OCI-LY7 (cell line): ENCODE measurements at regions not wholly inside any gene's neighbourhood (a gene's known extent, or its start where the extent isn't known, plus 50 kb on each side); places are given as distances from the start of the nearest gene placed in this dataset.

Experiments
- BruUV-seq: library from RNA; stranded (reverse); fragments of 400-500 nt; replicated peaks from 2 replicates; lab custom pipeline; 2021; lab: Mats Ljungman, UMichigan
- CTCF ChIA-PET: fragments of 300-600 bp; sonication (Branson Sonifier 250); formaldehyde crosslinking; loops from one replicate; lab custom pipeline; 2022; ENCODE audit warnings: antibody characterized with exemption; ENCODE audit not compliant: unreplicated experiment; lab: Charles Lee
- POLR2A ChIA-PET: fragments of 300-600 bp; sonication (Branson Sonifier 250); formaldehyde crosslinking; loops from one replicate; lab custom pipeline; 2022; ENCODE audit warnings: antibody characterized with exemption; lab: Charles Lee
- DNase-seq: peaks from one replicate; pipeline ENCODE4 v3.0.0-alpha.2; 2015; ENCODE audit warnings: low spot score
- H2AFZ ChIP-seq: fragments of 200-600 bp; sonication (generic), shearing (Covaris generic); 2 replicates; pipeline ENCODE4 v1.6.1; 2014; ENCODE audit warnings: mild to moderate bottlenecking, antibody characterized with exemption, low read length, moderate library complexity
- H3K27ac ChIP-seq: fragments of 200-600 bp; sonication (generic); 2 replicates; pipeline ENCODE4 v1.5.1; 2014; ENCODE audit warnings: mixed run types, low read depth, mild to moderate bottlenecking, moderate library complexity, low read length, inconsistent platforms; ENCODE audit not compliant: poor library complexity, severe bottlenecking
- H3K36me3 ChIP-seq: fragments of 200-600 bp; sonication (generic); 2 replicates; pipeline ENCODE4 v1.6.1; 2014; ENCODE audit warnings: mild to moderate bottlenecking, antibody characterized with exemption, low read length, moderate library complexity, mixed read lengths; ENCODE audit not compliant: insufficient read depth
- H3K4me1 ChIP-seq: fragments of 200-600 bp; sonication (generic); 2 replicates; pipeline ENCODE4 v1.5.1; 2014; ENCODE audit warnings: mild to moderate bottlenecking, low read length; ENCODE audit not compliant: insufficient read depth, poor library complexity, severe bottlenecking
- H3K4me2 ChIP-seq: fragments of 200-600 bp; sonication (generic); 2 replicates; pipeline ENCODE4 v1.6.1; 2014; ENCODE audit warnings: mild to moderate bottlenecking, low read length
- H3K4me3 ChIP-seq: fragments of 200-600 bp; sonication (generic); 2 replicates; pipeline ENCODE4 v1.5.1; 2014; ENCODE audit warnings: mild to moderate bottlenecking, low read depth, low read length; ENCODE audit not compliant: poor library complexity, severe bottlenecking
- H3K79me2 ChIP-seq: fragments of 200-600 bp; sonication (generic); 2 replicates; pipeline ENCODE4 v1.6.1; 2016; ENCODE audit warnings: low read depth, mild to moderate bottlenecking, low read length, moderate library complexity, mixed read lengths; ENCODE audit not compliant: insufficient read depth
- H3K9me2 ChIP-seq: fragments of 200-600 bp; sonication (generic); 2 replicates; pipeline ENCODE4 v1.6.1; 2016; ENCODE audit warnings: mild to moderate bottlenecking, low read length, mixed read lengths; ENCODE audit not compliant: insufficient read depth
- H3K9me3 ChIP-seq: fragments of 200-600 bp; sonication (generic); 2 replicates; pipeline ENCODE4 v1.6.1; 2014; ENCODE audit warnings: mild to moderate bottlenecking, mixed run types, low read length, mixed read lengths
- H4K20me1 ChIP-seq: fragments of 200-600 bp; sonication (generic); 2 replicates; pipeline ENCODE4 v1.6.1; 2014; ENCODE audit warnings: mild to moderate bottlenecking, antibody characterized with exemption, low read length, moderate library complexity, mixed read lengths; ENCODE audit not compliant: insufficient read depth
- EZH2phosphoT487 ChIP-seq: fragments of 200-600 bp; sonication (generic); IDR thresholded peaks from 2 replicates; pipeline ENCODE4 v1.6.1; 2018; ENCODE audit warnings: low read depth, borderline replicate concordance, mild to moderate bottlenecking, mixed run types, antibody characterized with exemption, low read length, moderate library complexity, mixed read lengths
- intact Hi-C: fragments of 100-400 bp; cut with micrococcal nuclease; formaldehyde crosslinking; loops from one replicate; pipeline ENCODE4 v1.10.0; 2022; ENCODE audit not compliant: unreplicated experiment
- TF ChIP-seq, protein P1 (sequence below): fragments of 200-600 bp; sonication (generic); conservative IDR thresholded peaks from 2 replicates; pipeline ENCODE4 v1.5.1; 2014; ENCODE audit warnings: mild to moderate bottlenecking, antibody characterized with exemption, low read length, moderate library complexity, mixed read lengths

DNA sequence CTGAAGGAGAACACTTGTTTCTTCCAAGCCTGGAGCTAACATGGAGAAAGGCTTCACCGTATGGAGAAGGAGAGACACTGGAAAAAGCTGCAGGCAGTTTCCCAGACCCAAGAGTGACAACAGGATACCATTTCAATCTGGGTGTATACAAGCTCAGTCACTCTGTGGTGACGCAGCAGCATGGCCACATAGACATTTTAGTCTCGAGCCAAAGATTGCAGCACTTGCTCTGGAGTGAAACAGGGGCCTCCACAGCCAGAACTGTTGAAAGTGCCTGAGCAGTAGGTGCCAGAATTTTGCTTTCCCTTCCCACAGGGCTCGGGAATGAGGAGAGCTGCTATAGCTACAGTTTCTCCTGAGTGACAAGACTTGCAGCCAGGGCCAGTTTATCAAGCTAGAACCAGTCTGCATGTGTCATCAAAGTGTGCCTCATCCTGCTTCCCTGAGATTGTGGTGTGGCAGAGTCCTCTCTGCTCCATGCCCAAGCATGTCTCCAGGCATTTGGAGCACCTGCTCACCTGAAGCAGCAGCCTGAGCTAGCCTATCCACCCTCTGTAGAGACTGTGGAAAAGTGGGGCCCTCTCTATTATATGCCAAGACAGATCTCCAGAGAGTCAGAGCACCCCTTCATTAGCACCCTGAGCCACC, 234.6 kb upstream of the CDH19 start:
- intact Hi-C loops = no loop called here
- H3K9me3 ChIP-seq = no peaks in the 10 kb centered on the region
- no peak overlapping the region for H3K27ac ChIP-seq
- H3K36me3 ChIP-seq = no peaks in the 10 kb centered on the region
- CTCF ChIA-PET = no interaction called here
- H3K4me1 ChIP-seq = no peaks in the 10 kb centered on the region
- no peaks in the 10 kb centered on the region for H4K20me1 ChIP-seq
- no peak overlapping the region for H3K4me2 ChIP-seq
- POLR2A ChIA-PET = no interaction called here
- no TSS peak for BruUV-seq
- H3K9me2 ChIP-seq = no peaks in the 10 kb centered on the region
- H3K79me2 ChIP-seq = no peaks in the 10 kb centered on the region
- no peak overlapping the region for H2AFZ ChIP-seq
- DNase-seq = no peak
- no peak for TF ChIP-seq EZH2phosphoT487
- TF ChIP-seq, protein P1, sequence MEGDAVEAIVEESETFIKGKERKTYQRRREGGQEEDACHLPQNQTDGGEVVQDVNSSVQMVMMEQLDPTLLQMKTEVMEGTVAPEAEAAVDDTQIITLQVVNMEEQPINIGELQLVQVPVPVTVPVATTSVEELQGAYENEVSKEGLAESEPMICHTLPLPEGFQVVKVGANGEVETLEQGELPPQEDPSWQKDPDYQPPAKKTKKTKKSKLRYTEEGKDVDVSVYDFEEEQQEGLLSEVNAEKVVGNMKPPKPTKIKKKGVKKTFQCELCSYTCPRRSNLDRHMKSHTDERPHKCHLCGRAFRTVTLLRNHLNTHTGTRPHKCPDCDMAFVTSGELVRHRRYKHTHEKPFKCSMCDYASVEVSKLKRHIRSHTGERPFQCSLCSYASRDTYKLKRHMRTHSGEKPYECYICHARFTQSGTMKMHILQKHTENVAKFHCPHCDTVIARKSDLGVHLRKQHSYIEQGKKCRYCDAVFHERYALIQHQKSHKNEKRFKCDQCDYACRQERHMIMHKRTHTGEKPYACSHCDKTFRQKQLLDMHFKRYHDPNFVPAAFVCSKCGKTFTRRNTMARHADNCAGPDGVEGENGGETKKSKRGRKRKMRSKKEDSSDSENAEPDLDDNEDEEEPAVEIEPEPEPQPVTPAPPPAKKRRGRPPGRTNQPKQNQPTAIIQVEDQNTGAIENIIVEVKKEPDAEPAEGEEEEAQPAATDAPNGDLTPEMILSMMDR = no peak
- H3K4me3 ChIP-seq = no peak overlapping the region

DNA sequence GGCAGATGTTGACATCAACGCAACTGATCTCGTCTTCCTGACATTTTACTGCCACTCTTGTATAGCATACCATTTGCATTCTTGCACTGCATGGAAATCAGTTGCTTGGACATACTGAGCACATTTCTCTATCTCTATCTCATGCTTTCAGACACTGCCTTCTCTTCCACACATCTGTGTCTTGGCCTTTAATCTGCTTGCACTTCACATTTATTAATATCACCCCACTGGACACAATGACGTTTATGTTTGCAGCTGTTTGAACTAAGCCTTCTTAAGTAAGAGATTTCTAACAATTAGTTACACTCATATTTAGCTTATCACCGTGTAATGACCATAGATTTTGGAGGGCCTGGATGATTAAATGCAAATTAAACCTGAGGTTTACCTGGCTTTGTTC, 229.8 kb upstream of the CDH19 start:
- no TSS peak for BruUV-seq
- no peak for DNase-seq
- H4K20me1 ChIP-seq = no peaks in the 10 kb centered on the region
- H2AFZ ChIP-seq = no peak overlapping the region
- H3K4me1 ChIP-seq = no peaks in the 10 kb centered on the region
- POLR2A ChIA-PET = no interaction called here
- H3K4me3 ChIP-seq = no peak overlapping the region
- no peaks in the 10 kb centered on the region for H3K79me2 ChIP-seq
- no peak overlapping the region for H3K27ac ChIP-seq
- H3K4me2 ChIP-seq = no peak overlapping the region
- CTCF ChIA-PET = no interaction called here
- no peaks in the 10 kb centered on the region for H3K9me2 ChIP-seq
- H3K9me3 ChIP-seq = no peaks in the 10 kb centered on the region
- TF ChIP-seq, protein P1 = no peak
- TF ChIP-seq EZH2phosphoT487 = no peak
- H3K36me3 ChIP-seq = no peaks in the 10 kb centered on the region
- intact Hi-C loops = no loop called here

DNA sequence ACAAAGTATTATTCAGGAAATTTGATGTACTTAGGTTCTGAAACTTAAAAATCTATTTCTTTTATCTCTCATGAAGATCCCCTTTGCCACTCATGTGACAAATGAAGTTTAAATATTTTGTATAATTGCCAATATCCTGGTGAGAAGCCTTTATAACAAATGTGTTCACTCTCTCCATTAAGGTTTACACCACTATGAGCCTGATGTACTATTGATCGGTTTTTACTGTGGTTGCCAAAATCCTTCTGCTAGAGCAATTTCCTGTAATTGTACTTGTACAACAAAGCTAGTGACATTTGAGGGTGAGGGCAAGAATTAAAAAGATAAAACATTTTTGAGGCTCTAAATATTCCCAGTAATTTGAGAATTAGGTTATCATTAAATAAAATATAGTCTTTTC, 222.3 kb upstream of the CDH19 start:
- BruUV-seq = no TSS peak
- DNase-seq = no peak
- Histone ChIP-seq H3K27ac (no peak overlapping the region), H3K36me3 (no peaks in the 10 kb centered on the region), H3K79me2 (no peaks in the 10 kb centered on the region), H4K20me1 (no peaks in the 10 kb centered on the region), H3K9me3 (no peaks in the 10 kb centered on the region), H3K9me2 (no peaks in the 10 kb centered on the region), H3K4me1 (no peaks in the 10 kb centered on the region), H3K4me2 (no peak overlapping the region), H3K4me3 (no peak overlapping the region), H2AFZ (no peak overlapping the region)
- TF ChIP-seq EZH2phosphoT487 = no peak
- TF ChIP-seq, protein P1 = no peak
- POLR2A ChIA-PET = interaction anchor here (0.7 kb wide), 1 partner anchor 162 kb away, joined by 4 read pairs; no protein-coding TSS in a partner anchor
- intact Hi-C loops = no loop called here
- CTCF ChIA-PET = no interaction called here
